ENCODE measurements at regions not wholly inside any gene's neighbourhood (a gene's known extent, or its start where the extent isn't known, plus 50 kb on each side); places are given as distances from the start of the nearest gene placed in this dataset.

DNA sequence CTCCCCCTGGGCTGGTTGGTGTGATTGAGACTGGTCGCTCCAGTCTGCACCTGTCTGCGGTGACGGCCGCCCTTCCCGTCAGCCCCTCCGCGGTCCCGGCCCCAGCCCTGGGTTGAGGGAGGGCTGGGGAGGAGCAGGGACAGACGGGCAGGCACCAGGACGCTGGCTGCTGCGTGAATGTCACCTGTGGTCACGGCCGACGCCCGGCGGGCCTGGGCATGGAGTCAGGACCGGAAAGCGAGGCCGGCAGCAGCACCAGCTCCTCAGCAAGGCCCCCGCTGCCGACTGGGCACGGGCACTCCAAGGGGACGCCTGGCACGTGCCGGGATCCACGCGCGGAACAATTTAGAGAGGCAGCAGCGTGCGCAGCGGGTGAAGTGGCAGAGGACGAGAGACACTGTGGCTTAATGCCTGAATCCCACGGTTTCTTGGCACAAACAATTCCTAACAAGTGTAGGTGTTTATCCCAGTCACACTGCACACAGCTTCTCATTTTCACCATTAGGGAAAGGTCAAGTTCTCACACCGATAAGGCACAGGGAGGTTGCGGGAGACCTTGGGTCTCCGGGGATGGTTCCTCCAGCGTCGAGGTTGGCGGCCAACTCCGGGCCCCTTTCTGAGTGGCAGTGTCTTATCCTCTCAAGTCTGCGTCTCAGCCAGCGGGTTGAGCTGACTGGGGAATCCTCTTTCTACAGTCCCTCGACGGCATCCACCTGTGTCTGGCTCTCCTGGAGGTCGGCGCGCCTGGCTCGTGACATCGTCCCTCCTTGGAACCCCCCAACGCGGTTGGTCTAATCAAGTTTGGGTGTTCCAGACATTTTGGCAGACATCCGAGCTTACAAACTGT, 66.4 kb upstream of the ADGRA1 start:
- no peak overlapping the region for H3K4me3 ChIP-seq (ENCODE audit: low read length)
- peaks cover 24% of the 10 kb centered on the region for H3K27me3 ChIP-seq (ENCODE audit: control insufficient read depth, insufficient read depth, low read length)
- DNase-seq: no peak
- H3K36me3 ChIP-seq (ENCODE audit: control insufficient read depth, insufficient read depth, low read length): no peaks in the 10 kb centered on the region
- no peaks in the 10 kb centered on the region for H3K9me3 ChIP-seq (replicated peaks; ENCODE audit: control insufficient read depth, low read depth, low read length)
- no peak overlapping the region for H3K27ac ChIP-seq (ENCODE audit: low read length)
- H3K4me1 ChIP-seq (ENCODE audit: control insufficient read depth, insufficient read depth, low read length): peaks cover 14% of the 10 kb centered on the region
- 88% methylated on average over 44 of the region's 52 CpGs for WGBS (ENCODE audit: insufficient coverage)

DNA sequence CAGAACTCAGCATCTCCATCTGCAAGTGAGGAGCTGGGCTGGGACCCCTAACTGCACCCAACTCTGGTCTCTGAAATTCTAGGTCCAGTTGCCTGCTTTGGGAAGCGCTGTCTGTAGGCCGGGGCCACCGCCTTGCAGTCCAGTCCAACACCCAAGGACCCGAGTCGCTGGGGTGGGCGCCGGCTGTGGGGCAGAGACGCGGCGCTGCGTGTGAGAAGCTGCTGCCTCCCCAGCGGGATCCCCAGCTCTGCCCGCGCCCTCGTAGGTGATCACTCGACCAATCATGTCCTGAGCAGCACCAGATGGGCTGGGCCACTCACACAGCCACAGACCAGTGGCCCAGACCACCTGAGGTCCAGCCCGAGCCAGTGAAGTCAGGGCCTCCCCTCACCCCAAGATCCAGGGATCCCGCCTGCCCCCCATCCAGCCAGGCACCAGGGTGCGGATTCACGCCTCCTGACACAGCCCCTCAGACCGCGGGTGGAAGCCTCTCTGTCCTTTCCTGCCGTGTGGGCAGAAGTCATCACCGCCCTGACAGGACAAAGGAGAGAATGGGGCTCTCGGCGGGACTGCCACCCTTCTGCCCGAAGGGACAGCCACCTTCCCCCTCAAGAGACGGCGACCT, 67.4 kb upstream of the ADGRA1 start:
- 88% methylated on average over 23 of the region's 29 CpGs for WGBS (ENCODE audit: insufficient coverage)
- no peaks in the 10 kb centered on the region for H3K36me3 ChIP-seq (ENCODE audit: control insufficient read depth, insufficient read depth, low read length)
- peaks cover 21% of the 10 kb centered on the region for H3K27me3 ChIP-seq (ENCODE audit: control insufficient read depth, insufficient read depth, low read length)
- no peak for DNase-seq
- no peak overlapping the region for H3K4me3 ChIP-seq (ENCODE audit: low read length)
- no peaks in the 10 kb centered on the region for H3K9me3 ChIP-seq (replicated peaks; ENCODE audit: control insufficient read depth, low read depth, low read length)
- no peak overlapping the region for H3K27ac ChIP-seq (ENCODE audit: low read length)
- H3K4me1 ChIP-seq (ENCODE audit: control insufficient read depth, insufficient read depth, low read length): peaks cover 14% of the 10 kb centered on the region

DNA sequence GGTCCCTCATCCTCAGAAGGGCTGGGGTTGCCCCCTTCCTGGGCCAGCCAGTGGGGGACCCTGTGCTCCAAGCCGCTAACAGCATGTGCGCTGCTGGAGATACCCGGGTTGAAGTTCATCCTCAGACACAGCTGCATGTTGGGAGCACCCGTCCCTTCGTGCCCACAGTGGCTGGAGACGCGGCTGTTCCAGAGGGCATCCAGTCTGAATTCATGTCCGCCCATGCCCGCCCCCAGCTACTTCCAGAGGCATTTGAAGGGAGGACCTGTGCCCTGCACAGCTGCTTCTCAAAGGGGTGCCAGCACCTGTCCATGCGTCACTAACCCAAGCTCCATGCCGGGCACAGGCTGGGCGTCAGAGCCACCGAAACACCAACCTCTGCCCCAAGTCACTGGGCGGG, 68.1 kb upstream of the ADGRA1 start:
- Histone ChIP-seq H3K4me1 (ENCODE audit: control insufficient read depth, insufficient read depth, low read length) (peaks cover 14% of the 10 kb centered on the region), H3K36me3 (ENCODE audit: control insufficient read depth, insufficient read depth, low read length) (no peaks in the 10 kb centered on the region), H3K9me3 (replicated peaks; ENCODE audit: control insufficient read depth, low read depth, low read length) (no peaks in the 10 kb centered on the region), H3K4me3 (ENCODE audit: low read length) (no peak overlapping the region), H3K27ac (ENCODE audit: low read length) (no peak overlapping the region), H3K27me3 (ENCODE audit: control insufficient read depth, insufficient read depth, low read length) (peaks cover 18% of the 10 kb centered on the region)
- no peak for DNase-seq
- 93% methylated on average over 14 of the region's 14 CpGs for WGBS (ENCODE audit: insufficient coverage)

DNA sequence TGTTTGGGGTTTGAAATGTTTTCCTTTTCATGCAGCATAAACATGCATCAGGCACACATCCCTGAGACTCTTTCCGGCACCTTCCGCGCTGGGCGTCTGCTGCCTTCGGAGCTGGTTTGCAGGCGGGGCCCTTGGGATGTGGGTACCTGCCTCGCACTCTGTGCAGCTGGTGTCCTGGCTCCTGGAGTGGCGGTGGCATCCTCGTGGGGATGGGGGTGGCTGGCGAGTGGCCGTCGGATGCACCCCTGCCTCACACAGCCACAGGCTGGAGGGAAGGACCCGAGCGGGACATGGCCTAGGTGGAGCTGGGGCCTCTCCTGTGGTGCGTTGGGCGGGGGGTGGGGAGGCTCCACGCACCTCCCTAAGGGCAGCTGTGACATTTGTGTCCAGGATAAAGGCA, 68.5 kb upstream of the ADGRA1 start:
- H3K4me1 ChIP-seq (ENCODE audit: control insufficient read depth, insufficient read depth, low read length): peaks cover 14% of the 10 kb centered on the region
- H3K4me3 ChIP-seq (ENCODE audit: low read length): no peak overlapping the region
- H3K27me3 ChIP-seq (ENCODE audit: control insufficient read depth, insufficient read depth, low read length): peaks cover 13% of the 10 kb centered on the region
- H3K9me3 ChIP-seq (replicated peaks; ENCODE audit: control insufficient read depth, low read depth, low read length): no peaks in the 10 kb centered on the region
- no peaks in the 10 kb centered on the region for H3K36me3 ChIP-seq (ENCODE audit: control insufficient read depth, insufficient read depth, low read length)
- DNase-seq: no peak
- WGBS (ENCODE audit: insufficient coverage): 87% methylated on average over 13 of the region's 17 CpGs
- H3K27ac ChIP-seq (ENCODE audit: low read length): no peak overlapping the region

DNA sequence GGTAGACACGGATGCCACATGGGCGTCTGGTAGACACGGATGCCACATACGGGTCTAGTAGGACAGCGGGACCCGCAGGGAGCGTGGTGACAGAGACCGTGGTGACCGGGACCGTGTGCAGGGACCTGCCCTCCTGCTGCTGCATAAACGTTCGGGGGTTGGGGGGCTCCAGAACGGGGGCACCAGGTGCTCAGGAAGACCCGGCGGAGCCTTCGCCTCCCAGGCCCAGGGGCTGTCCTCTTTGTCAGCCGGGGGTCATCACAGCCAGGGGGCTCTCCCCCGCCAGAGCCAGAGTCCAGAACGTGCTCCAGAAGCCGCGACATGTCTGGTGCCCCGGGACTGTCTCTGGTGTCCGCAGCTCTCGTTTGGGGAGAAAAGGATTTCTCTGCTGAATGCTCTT, 69.2 kb upstream of the ADGRA1 start:
- H3K4me1 ChIP-seq (ENCODE audit: control insufficient read depth, insufficient read depth, low read length): peaks cover 14% of the 10 kb centered on the region
- H3K27me3 ChIP-seq (ENCODE audit: control insufficient read depth, insufficient read depth, low read length): peaks cover 12% of the 10 kb centered on the region
- H3K27ac ChIP-seq (ENCODE audit: low read length): no peak overlapping the region
- H3K9me3 ChIP-seq (replicated peaks; ENCODE audit: control insufficient read depth, low read depth, low read length): no peaks in the 10 kb centered on the region
- H3K36me3 ChIP-seq (ENCODE audit: control insufficient read depth, insufficient read depth, low read length): no peaks in the 10 kb centered on the region
- DNase-seq: no peak
- WGBS (ENCODE audit: insufficient coverage): 86% methylated on average over 17 of the region's 24 CpGs
- H3K4me3 ChIP-seq (ENCODE audit: low read length): no peak overlapping the region

DNA sequence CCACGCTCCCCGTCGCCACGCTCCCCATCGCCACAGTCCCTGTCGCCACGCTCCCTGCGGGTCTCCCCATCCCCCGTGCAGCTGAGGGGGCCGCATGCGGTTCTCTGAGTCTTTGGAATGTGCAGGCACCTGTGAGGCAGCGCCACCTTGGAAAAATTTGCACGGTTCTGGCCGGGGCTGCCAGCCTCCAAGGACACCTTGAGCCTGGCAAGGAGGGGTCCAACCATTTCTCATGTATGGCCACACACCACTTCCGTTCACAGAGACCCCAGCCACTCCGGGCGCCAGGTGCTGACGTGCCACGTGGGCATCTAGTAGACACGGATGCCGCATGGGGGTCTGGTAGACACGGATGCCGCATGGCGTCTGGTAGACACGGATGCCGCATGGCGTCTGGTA, 70.5 kb upstream of the ADGRA1 start:
- no peaks in the 10 kb centered on the region for H3K9me3 ChIP-seq (replicated peaks; ENCODE audit: control insufficient read depth, low read depth, low read length)
- H3K27me3 ChIP-seq (ENCODE audit: control insufficient read depth, insufficient read depth, low read length): peaks cover 5% of the 10 kb centered on the region
- no peak overlapping the region for H3K4me3 ChIP-seq (ENCODE audit: low read length)
- H3K36me3 ChIP-seq (ENCODE audit: control insufficient read depth, insufficient read depth, low read length): no peaks in the 10 kb centered on the region
- H3K27ac ChIP-seq (ENCODE audit: low read length): no peak overlapping the region
- peaks cover 5% of the 10 kb centered on the region for H3K4me1 ChIP-seq (ENCODE audit: control insufficient read depth, insufficient read depth, low read length)
- WGBS (ENCODE audit: insufficient coverage): 96% methylated on average over 25 of the region's 27 CpGs
- no peak for DNase-seq

DNA sequence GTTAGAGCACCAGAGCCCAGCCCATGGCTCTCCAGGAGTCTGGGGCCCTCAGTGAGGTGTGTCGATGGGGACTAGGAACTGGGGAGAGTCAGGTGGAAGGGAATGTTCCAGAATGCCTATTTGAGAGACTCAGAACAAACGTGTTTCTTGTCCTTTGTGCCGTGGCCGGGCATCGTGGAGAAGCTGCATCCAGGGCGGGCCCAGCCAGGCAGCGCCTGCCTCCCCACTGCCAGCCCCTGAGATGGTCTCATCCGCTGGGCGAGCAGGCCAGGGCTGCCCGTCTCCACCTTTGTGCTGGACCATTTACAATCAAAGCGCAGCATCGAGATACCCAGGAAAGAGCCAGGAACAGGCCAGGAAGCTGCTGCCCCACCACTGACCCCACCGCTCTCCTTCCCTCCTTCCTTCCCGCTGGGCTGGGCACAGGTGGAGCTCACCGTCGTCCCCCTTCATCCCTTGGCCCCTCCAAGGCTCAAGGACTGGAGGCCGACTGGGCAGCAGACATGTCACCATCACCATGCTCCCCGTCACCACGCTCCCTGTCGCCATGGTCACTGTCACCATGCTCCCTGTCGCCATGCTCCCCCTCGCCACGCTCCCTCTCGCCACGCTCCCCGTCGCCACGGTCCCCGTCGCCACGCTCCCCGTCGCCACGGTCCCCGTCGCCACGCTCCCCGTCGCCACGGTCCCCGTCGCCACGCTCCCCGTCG, 71.1 kb upstream of the ADGRA1 start:
- no peak overlapping the region for H3K27ac ChIP-seq (ENCODE audit: low read length)
- no peaks in the 10 kb centered on the region for H3K36me3 ChIP-seq (ENCODE audit: control insufficient read depth, insufficient read depth, low read length)
- no peaks in the 10 kb centered on the region for H3K27me3 ChIP-seq (ENCODE audit: control insufficient read depth, insufficient read depth, low read length)
- no peak for DNase-seq
- H3K4me1 ChIP-seq (ENCODE audit: control insufficient read depth, insufficient read depth, low read length): no peaks in the 10 kb centered on the region
- 96% methylated on average over 45 of the region's 45 CpGs for WGBS (ENCODE audit: insufficient coverage)
- no peaks in the 10 kb centered on the region for H3K9me3 ChIP-seq (replicated peaks; ENCODE audit: control insufficient read depth, low read depth, low read length)
- no peak overlapping the region for H3K4me3 ChIP-seq (ENCODE audit: low read length)

DNA sequence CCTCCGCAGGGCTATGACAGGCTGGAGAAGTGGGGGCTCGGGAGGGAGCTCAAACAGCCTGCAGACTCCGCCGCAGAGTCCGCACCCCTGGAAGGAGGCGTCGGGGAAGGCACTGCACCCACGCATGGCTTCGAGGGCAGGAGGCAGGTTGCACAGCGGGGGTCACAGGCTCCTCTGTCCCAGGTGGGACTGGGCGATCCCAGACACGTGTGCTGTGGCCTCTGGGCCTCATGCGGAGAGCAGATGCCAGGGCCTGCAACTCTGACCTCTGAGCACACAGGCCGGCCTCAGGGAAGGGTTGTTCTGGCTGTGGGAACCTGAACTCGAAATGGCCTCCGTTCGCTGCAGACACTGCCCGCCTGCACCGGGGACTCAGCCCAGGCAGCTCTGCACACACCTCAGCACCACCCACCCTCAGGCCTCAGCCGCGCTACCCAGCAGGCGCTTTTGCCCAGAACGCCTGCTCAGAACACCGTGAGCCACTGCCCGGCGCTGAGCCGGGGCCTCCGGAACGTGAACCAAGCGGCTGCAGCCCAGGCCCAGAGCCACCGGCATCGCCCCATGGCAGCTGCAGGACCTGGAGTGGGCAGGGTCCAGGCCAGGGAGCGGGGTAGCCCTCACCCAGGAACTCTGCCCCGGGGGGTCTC, 71.8 kb upstream of the ADGRA1 start:
- no peak for DNase-seq
- H3K27me3 ChIP-seq (ENCODE audit: control insufficient read depth, insufficient read depth, low read length): no peaks in the 10 kb centered on the region
- 87% methylated on average over 33 of the region's 34 CpGs for WGBS (ENCODE audit: insufficient coverage)
- H3K4me3 ChIP-seq (ENCODE audit: low read length): no peak overlapping the region
- no peaks in the 10 kb centered on the region for H3K9me3 ChIP-seq (replicated peaks; ENCODE audit: control insufficient read depth, low read depth, low read length)
- H3K36me3 ChIP-seq (ENCODE audit: control insufficient read depth, insufficient read depth, low read length): no peaks in the 10 kb centered on the region
- H3K4me1 ChIP-seq (ENCODE audit: control insufficient read depth, insufficient read depth, low read length): no peaks in the 10 kb centered on the region
- no peak overlapping the region for H3K27ac ChIP-seq (ENCODE audit: low read length)

DNA sequence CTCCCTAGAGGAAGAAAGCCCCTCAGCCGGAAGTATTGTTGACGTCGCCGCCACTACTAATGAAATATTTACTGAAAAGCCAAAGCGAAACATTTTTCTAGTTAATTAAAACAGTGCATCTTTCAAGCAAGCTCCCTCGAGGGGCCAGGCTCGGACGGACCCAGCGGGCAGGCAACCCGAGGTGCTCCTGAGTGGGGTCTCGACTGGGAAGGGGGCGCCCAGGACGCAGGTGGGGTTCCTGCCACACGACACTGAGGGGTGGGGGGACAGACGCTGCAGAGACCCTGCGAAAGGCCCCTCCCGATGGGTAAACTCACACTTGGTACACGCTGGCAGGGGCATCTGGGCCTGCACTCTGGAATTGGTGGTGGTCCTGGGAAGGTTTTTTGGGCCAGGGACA, 72.4 kb upstream of the ADGRA1 start:
- Histone ChIP-seq H3K9me3 (replicated peaks; ENCODE audit: control insufficient read depth, low read depth, low read length) (no peaks in the 10 kb centered on the region), H3K27me3 (ENCODE audit: control insufficient read depth, insufficient read depth, low read length) (no peaks in the 10 kb centered on the region), H3K4me3 (ENCODE audit: low read length) (no peak overlapping the region), H3K36me3 (ENCODE audit: control insufficient read depth, insufficient read depth, low read length) (no peaks in the 10 kb centered on the region), H3K4me1 (ENCODE audit: control insufficient read depth, insufficient read depth, low read length) (no peaks in the 10 kb centered on the region), H3K27ac (ENCODE audit: low read length) (no peak overlapping the region)
- DNase-seq: no peak
- WGBS (ENCODE audit: insufficient coverage): 79% methylated on average over 14 of the region's 18 CpGs
